PC-3 (cell line): ENCODE measurements at regions not wholly inside any gene's neighbourhood (a gene's known extent, or its start where the extent isn't known, plus 50 kb on each side); places are given as distances from the start of the nearest gene placed in this dataset.

ENCODE experiments used
- EZH2 ChIP-seq: fragments of 300-600 bp; sonication (generic); IDR thresholded peaks from one replicate; pipeline ENCODE4 v1.6.1; 2017; ENCODE audit warnings: antibody characterized with exemption, mild to moderate bottlenecking, low read length; ENCODE audit not compliant: unreplicated experiment
- EZH2phosphoT487 ChIP-seq: fragments of 300-600 bp; sonication (generic); IDR thresholded peaks from 2 replicates; pipeline ENCODE4 v1.6.1; 2018; ENCODE audit warnings: mild to moderate bottlenecking, antibody characterized with exemption, low read length, borderline replicate concordance
- TF ChIP-seq, protein P1 (sequence below): fragments of 300-600 bp; sonication (generic); conservative IDR thresholded peaks from 2 replicates; pipeline ENCODE4 v1.5.1; 2017; ENCODE audit warnings: antibody characterized with exemption, low read depth, mild to moderate bottlenecking, low read length

DNA sequence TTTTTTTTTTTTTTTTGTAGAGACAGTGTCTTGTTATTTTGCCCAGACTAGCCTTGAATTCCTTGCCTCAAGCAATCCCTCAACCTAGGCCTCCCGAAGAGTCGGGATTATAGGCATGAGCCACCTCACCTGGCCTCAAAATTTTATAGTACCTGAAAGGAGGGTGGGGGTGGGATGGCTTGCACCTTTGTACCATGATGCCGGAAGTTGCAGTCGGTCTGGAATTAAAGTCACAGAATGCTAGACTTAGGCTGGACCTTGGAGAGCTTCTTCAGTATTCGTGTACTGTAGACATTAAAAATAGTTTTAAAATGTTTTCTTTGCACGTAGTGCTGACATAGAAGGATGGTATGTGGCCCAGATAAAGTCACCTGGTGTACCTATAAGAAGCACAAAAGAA, 280.9 kb downstream of the STIM2 start:
- TF ChIP-seq, protein P1, sequence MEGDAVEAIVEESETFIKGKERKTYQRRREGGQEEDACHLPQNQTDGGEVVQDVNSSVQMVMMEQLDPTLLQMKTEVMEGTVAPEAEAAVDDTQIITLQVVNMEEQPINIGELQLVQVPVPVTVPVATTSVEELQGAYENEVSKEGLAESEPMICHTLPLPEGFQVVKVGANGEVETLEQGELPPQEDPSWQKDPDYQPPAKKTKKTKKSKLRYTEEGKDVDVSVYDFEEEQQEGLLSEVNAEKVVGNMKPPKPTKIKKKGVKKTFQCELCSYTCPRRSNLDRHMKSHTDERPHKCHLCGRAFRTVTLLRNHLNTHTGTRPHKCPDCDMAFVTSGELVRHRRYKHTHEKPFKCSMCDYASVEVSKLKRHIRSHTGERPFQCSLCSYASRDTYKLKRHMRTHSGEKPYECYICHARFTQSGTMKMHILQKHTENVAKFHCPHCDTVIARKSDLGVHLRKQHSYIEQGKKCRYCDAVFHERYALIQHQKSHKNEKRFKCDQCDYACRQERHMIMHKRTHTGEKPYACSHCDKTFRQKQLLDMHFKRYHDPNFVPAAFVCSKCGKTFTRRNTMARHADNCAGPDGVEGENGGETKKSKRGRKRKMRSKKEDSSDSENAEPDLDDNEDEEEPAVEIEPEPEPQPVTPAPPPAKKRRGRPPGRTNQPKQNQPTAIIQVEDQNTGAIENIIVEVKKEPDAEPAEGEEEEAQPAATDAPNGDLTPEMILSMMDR = no peak
- no peak for TF ChIP-seq EZH2
- no peak for TF ChIP-seq EZH2phosphoT487
